Astrocyte of the spinal cord (primary cell): ENCODE measurements at regions not wholly inside any gene's neighbourhood (a gene's known extent, or its start where the extent isn't known, plus 50 kb on each side); places are given as distances from the start of the nearest gene placed in this dataset.

Source experiments
- DNase-seq: peaks from one replicate; pipeline ENCODE4 v3.0.0; 2011; ENCODE audit warnings: low read depth, low spot score
- H3K4me3 ChIP-seq: 2 replicates; pipeline ENCODE4 v1.5.1; 2011; ENCODE audit warnings: low read depth, mild to moderate bottlenecking, low read length, moderate library complexity
- CTCF ChIP-seq: IDR thresholded peaks from 2 replicates; pipeline ENCODE4 v1.5.1; 2012; ENCODE audit warnings: low read depth, mild to moderate bottlenecking, low read length, inconsistent platforms
- in situ Hi-C: cut with HindIII; loops from 2 replicates; pipeline ENCODE4 v1.10.0; 2017; ENCODE audit warnings: low sequenced_read_pairs

- DNase-seq: no peak
- no peak for TF ChIP-seq CTCF
- in situ Hi-C loops: loop anchor here (25.0 kb wide), 1 partner anchor 98 kb away; no protein-coding TSS in a partner anchor
- H3K4me3 ChIP-seq: no peak overlapping the region
Observed at GRCh38 chr4:176439611-176440010, 119.8 kb downstream of the SPCS3 start.

- in situ Hi-C loops: loop anchor here (25.0 kb wide), 1 partner anchor 97 kb away; no protein-coding TSS in a partner anchor
- TF ChIP-seq CTCF: no peak
- no peak overlapping the region for H3K4me3 ChIP-seq
- no peak for DNase-seq
Observed at GRCh38 chr4:176440698-176441097, 120.9 kb downstream of the SPCS3 start.

- no peak for DNase-seq
- H3K4me3 ChIP-seq: no peak overlapping the region
- no peak for TF ChIP-seq CTCF
- in situ Hi-C loops: loop anchor here (25.0 kb wide), 1 partner anchor 96 kb away; no protein-coding TSS in a partner anchor
Observed at GRCh38 chr4:176441594-176441993, 121.8 kb downstream of the SPCS3 start.

- in situ Hi-C loops: loop anchor here (25.0 kb wide), 1 partner anchor 94 kb away; no protein-coding TSS in a partner anchor
- H3K4me3 ChIP-seq: no peak overlapping the region
- TF ChIP-seq CTCF: no peak
- peak; percentile 93 for DNase-seq
Observed at GRCh38 chr4:176443117-176443516, 123.4 kb downstream of the SPCS3 start.

- TF ChIP-seq CTCF: no peak
- DNase-seq: peak; percentile 69
- H3K4me3 ChIP-seq: no peak overlapping the region
- in situ Hi-C loops: loop anchor here (25.0 kb wide), 1 partner anchor 93 kb away; no protein-coding TSS in a partner anchor
Observed at GRCh38 chr4:176443646-176444409, 124.1 kb downstream of the SPCS3 start.

GRCh38 chr4:176444741-176445140 lies 125.0 kb downstream of the SPCS3 start:
- peak; percentile 84 for DNase-seq
- TF ChIP-seq CTCF: no peak
- in situ Hi-C loops: loop anchor here (25.0 kb wide), 1 partner anchor 93 kb away; no protein-coding TSS in a partner anchor
- H3K4me3 ChIP-seq: no peak overlapping the region
